NB4 (cell line): ENCODE measurements at regions not wholly inside any gene's neighbourhood (a gene's known extent, or its start where the extent isn't known, plus 50 kb on each side); places are given as distances from the start of the nearest gene placed in this dataset.

Source experiments
- DNase-seq: peaks from one replicate; pipeline ENCODE4 v3.0.0; 2010; ENCODE audit warnings: low read depth
- H3K4me3 ChIP-seq: one replicate; pipeline ENCODE4 v1.5.1; 2011; ENCODE audit warnings: mild to moderate bottlenecking, low read depth, low read length, moderate library complexity
- MYC ChIP-seq: IDR thresholded peaks from 2 replicates; pipeline ENCODE4 v1.6.1; 2011; ENCODE audit warnings: low read depth, low read length
- POLR2A ChIP-seq: IDR thresholded peaks from 2 replicates; pipeline ENCODE4 v1.6.1; 2011; ENCODE audit warnings: mild to moderate bottlenecking; ENCODE audit not compliant: insufficient read length; ENCODE audit errors: extremely low read depth
- TF ChIP-seq, protein P1 (sequence below): IDR thresholded peaks from one replicate; pipeline ENCODE4 v1.5.1; 2012; ENCODE audit warnings: low read depth, low read length
- TF ChIP-seq, protein P2 (sequence below): IDR thresholded peaks from 2 replicates; pipeline ENCODE4 v1.6.1; 2011; ENCODE audit warnings: low read depth, low read length

DNA sequence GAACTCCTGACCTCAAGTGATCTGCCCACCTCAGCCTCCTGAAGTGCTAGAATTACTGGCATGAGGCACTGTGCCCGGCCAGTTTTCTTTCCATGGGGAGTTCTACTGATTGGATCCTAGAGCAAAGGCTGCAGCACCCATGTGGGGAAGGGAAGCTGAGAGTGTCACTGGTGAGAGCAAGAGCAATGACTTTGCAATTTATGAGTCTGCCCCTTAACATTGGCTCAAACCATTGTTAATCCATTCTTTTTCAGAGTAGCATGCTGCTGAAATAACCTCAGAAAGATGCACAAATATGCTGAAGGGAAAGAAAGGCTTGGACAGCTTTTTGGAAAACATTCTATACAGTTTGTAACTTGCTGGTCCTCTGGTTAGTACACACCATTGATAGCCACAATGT lies 116.4 kb upstream of the PPARGC1A start:
- TF ChIP-seq POLR2A (no peak), MYC (no peak)
- TF ChIP-seq, protein P1, sequence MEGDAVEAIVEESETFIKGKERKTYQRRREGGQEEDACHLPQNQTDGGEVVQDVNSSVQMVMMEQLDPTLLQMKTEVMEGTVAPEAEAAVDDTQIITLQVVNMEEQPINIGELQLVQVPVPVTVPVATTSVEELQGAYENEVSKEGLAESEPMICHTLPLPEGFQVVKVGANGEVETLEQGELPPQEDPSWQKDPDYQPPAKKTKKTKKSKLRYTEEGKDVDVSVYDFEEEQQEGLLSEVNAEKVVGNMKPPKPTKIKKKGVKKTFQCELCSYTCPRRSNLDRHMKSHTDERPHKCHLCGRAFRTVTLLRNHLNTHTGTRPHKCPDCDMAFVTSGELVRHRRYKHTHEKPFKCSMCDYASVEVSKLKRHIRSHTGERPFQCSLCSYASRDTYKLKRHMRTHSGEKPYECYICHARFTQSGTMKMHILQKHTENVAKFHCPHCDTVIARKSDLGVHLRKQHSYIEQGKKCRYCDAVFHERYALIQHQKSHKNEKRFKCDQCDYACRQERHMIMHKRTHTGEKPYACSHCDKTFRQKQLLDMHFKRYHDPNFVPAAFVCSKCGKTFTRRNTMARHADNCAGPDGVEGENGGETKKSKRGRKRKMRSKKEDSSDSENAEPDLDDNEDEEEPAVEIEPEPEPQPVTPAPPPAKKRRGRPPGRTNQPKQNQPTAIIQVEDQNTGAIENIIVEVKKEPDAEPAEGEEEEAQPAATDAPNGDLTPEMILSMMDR: no peak
- TF ChIP-seq, protein P2, sequence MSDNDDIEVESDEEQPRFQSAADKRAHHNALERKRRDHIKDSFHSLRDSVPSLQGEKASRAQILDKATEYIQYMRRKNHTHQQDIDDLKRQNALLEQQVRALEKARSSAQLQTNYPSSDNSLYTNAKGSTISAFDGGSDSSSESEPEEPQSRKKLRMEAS: no peak
- H3K4me3 ChIP-seq: no peak overlapping the region
- no peak for DNase-seq

DNA sequence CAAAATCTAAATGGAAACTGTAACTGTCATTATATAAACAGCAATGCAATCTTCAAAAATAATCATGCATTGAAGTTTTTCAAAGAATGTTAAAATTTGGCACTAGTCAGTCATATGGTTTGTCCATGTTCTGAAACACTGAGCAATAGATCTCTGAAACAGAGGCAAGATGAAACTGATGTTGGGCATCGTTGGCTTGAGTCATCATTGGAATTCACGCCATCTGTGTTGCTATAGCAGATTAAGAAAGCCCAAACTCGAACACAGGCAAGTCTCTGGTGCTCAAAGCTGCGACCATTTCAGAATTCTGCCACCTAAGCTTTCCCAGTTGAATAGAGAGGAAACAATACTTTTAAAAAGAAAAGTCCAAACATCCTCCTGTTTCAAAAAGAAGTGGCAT lies 114.1 kb upstream of the PPARGC1A start:
- DNase-seq: no peak
- TF ChIP-seq MYC (no peak), POLR2A (no peak)
- TF ChIP-seq, protein P1: no peak
- TF ChIP-seq, protein P2: no peak
- H3K4me3 ChIP-seq: no peak overlapping the region

- TF ChIP-seq MYC: no peak
- no peak for DNase-seq
These were observed 113.6 kb upstream of the PPARGC1A start for GRCh38 chr4:24003496-24003895.

DNA sequence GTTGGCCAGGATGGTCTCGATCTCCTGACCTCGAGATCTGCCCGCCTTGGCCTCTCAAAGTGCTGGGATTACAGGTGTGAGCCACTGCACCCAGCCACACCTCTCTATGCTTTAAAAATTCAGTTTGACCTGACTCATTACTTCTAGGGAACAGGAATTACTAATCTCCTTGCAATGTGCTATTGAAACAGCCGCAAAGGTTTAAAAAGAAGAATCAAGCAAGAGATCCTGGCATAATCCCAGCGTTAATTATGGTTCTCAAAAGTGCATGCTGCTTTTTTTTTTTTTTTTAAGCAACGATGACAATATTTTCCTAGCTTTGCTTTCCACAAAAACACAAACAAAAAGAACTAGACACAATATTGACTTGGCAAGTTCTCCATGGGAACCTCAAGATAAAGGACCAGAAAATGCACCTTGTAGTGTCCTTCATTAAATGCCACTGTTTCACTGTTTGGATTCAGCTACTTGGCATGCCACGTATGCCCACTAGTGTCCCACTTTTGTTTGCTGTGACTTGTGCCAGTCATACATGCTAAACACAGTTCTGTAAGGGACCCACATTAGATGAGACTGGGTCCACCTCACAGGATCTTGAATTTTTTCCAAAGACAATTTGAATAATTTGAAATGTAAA lies 112.6 kb upstream of the PPARGC1A start:
- no peak for DNase-seq
- no peak overlapping the region for H3K4me3 ChIP-seq
- TF ChIP-seq POLR2A: no peak
- TF ChIP-seq MYC: no peak
- TF ChIP-seq, protein P2: no peak
- TF ChIP-seq, protein P1: no peak

More at GRCh38 chr4:24003496-24003895, 113.6 kb upstream of the PPARGC1A start:
- H3K4me3 ChIP-seq: no peak overlapping the region

- TF ChIP-seq, protein P1: no peak
- TF ChIP-seq, protein P2: no peak
- TF ChIP-seq MYC (no peak), POLR2A (no peak)
- H3K4me3 ChIP-seq: no peak overlapping the region
- DNase-seq: no peak
These were observed 111.9 kb upstream of the PPARGC1A start for GRCh38 chr4:24001486-24002329.

DNA sequence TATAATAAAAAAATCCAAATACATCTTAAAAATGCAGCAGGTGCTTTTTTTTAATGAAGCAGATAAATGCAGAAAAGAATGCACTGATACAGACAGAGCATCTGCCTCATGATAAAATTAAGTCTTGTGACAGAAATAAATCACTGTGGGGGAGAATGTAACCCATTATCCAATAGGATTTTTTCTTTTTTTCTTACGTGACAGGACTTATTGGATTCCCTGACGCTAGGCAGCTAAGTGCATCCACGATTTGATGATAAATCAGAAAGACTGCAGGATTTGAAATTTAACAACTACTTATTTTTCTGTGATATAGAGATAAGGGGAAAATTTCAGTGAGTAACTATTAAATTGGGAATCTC lies 110.6 kb upstream of the PPARGC1A start:
- no peak overlapping the region for H3K4me3 ChIP-seq
- TF ChIP-seq POLR2A: no peak
- TF ChIP-seq, protein P1: no peak
- TF ChIP-seq, protein P2: no peak
- TF ChIP-seq MYC: no peak
- no peak for DNase-seq
